GM21786 (cell line): ENCODE measurements at regions not wholly inside any gene's neighbourhood (a gene's known extent, or its start where the extent isn't known, plus 50 kb on each side); places are given as distances from the start of the nearest gene placed in this dataset.
"Not testable (repeated sequence)": the region's sequence is repeated elsewhere in the genome, so short reads cannot be mapped to it uniquely, and the experiment has no call there.

Source experiments
- ATAC-seq: cut with Tn5 transposase; IDR thresholded peaks from one replicate; pipeline ENCODE4 v1.9.1; 2021; ENCODE audit not compliant: unreplicated experiment

GRCh38 chr4:106530821-106531220 lies 162.2 kb upstream of the GIMD1 start:
- ATAC-seq, result no peak

GRCh38 chr4:106530024-106530361 lies 161.4 kb upstream of the GIMD1 start:
- ATAC-seq, result no peak

- no peak for ATAC-seq
Measured at GRCh38 chr4:106529348-106530023, 160.9 kb upstream of the GIMD1 start.

GRCh38 chr4:106527316-106527715 lies 158.7 kb upstream of the GIMD1 start:
- ATAC-seq, result no peak

GRCh38 chr4:106525425-106525824 lies 156.8 kb upstream of the GIMD1 start:
- ATAC-seq, result not testable (repeated sequence)

GRCh38 chr4:106524772-106525171 lies 156.2 kb upstream of the GIMD1 start:
- not testable (repeated sequence) for ATAC-seq

- no peak for ATAC-seq
Measured at GRCh38 chr4:106522839-106523238, 154.3 kb upstream of the GIMD1 start.

- no peak for ATAC-seq
Measured at GRCh38 chr4:106512706-106513105, 144.1 kb upstream of the GIMD1 start.

GRCh38 chr4:106507440-106507839 lies 138.9 kb upstream of the GIMD1 start:
- no peak for ATAC-seq

GRCh38 chr4:106503116-106504050 lies 134.8 kb upstream of the GIMD1 start:
- ATAC-seq, result no peak

GRCh38 chr4:106502106-106502699 lies 133.6 kb upstream of the GIMD1 start:
- peak; percentile 78 for ATAC-seq

- no peak for ATAC-seq
Measured at GRCh38 chr4:106497271-106497670, 128.7 kb upstream of the GIMD1 start.

GRCh38 chr4:106496061-106496460 lies 127.5 kb upstream of the GIMD1 start:
- no peak for ATAC-seq

- ATAC-seq, result no peak
Measured at GRCh38 chr4:106495476-106495875, 126.9 kb upstream of the GIMD1 start.

- ATAC-seq, result no peak
Measured at GRCh38 chr4:106494066-106494465, 125.5 kb upstream of the GIMD1 start.

- no peak for ATAC-seq
Measured at GRCh38 chr4:106493086-106493485, 124.5 kb upstream of the GIMD1 start.

- no peak for ATAC-seq
Measured at GRCh38 chr4:106486533-106486932, 118.0 kb upstream of the GIMD1 start.

- no peak for ATAC-seq
Measured at GRCh38 chr4:106481801-106482200, 113.2 kb upstream of the GIMD1 start.

GRCh38 chr4:106478152-106478551 lies 109.6 kb upstream of the GIMD1 start:
- no peak for ATAC-seq

- no peak for ATAC-seq
Measured at GRCh38 chr4:106476741-106477140, 108.2 kb upstream of the GIMD1 start.

- no peak for ATAC-seq
Measured at GRCh38 chr4:106473515-106473914, 104.9 kb upstream of the GIMD1 start.

- no peak for ATAC-seq
Measured at GRCh38 chr4:106471151-106471550, 102.6 kb upstream of the GIMD1 start.
